ENCODE measurements at regions not wholly inside any gene's neighbourhood (a gene's known extent, or its start where the extent isn't known, plus 50 kb on each side); places are given as distances from the start of the nearest gene placed in this dataset.

GRCh38 chr11:134887896-134888295 lies 475.9 kb upstream of the B3GAT1 start:
- Histone ChIP-seq H3K56ac (replicated peaks; ENCODE audit: insufficient read length, low read depth, low read length) (no peak overlapping the region), H2BK12ac (ENCODE audit: low read depth, low read length) (no peak overlapping the region), H3K23ac (ENCODE audit: insufficient read length) (no peak overlapping the region), H3K18ac (ENCODE audit: extremely low read depth, low read length) (no peak overlapping the region), H3K14ac (ENCODE audit: insufficient read length) (no peak overlapping the region), H2BK20ac (ENCODE audit: low read length) (no peak overlapping the region), H3K27me3 (replicated peaks in 1 of 4; ENCODE audit: control insufficient read depth in 3 of 4, extremely low read depth in 1 of 4, insufficient read depth in 3 of 4, low read length in 3 of 4) (no peaks in the 10 kb centered on the region), H3K79me2 (ENCODE audit: control insufficient read depth in 1 of 2, insufficient read depth in 2 of 2, low read length in 2 of 2) (no peaks in the 10 kb centered on the region), H2BK5ac (ENCODE audit: low read depth, low read length) (no peak overlapping the region), H4K5ac (ENCODE audit: insufficient read length, low read depth, low read length) (no peak overlapping the region), H3K9ac (replicated peaks in 1 of 4; ENCODE audit: extremely low read depth in 1 of 4, low read depth in 3 of 4, low read length in 3 of 4) (no peak overlapping the region), H3K79me1 (ENCODE audit: low read depth, low read length) (no peaks in the 10 kb centered on the region), H3K4me3 (ENCODE audit: extremely low read depth in 1 of 4, insufficient read depth in 2 of 4, low read depth in 3 of 4, low read length in 4 of 4) (no peak overlapping the region), H3K4ac (replicated peaks; ENCODE audit: insufficient read length, low read depth, low read length) (no peak overlapping the region), H2AFZ (ENCODE audit: low read length) (no peak overlapping the region), H3K36me3 (ENCODE audit: control insufficient read depth in 2 of 4, insufficient read depth in 4 of 4, low read length in 3 of 4) (no peaks in the 10 kb centered on the region), H4K20me1 (replicated peaks in 1 of 2; ENCODE audit: control insufficient read depth in 1 of 2, insufficient read depth in 2 of 2, low read length in 2 of 2) (no peaks in the 10 kb centered on the region), H2BK120ac (replicated peaks; ENCODE audit: low read depth, low read length) (no peak overlapping the region), H2BK15ac (ENCODE audit: low read length) (no peak overlapping the region), H4K91ac (replicated peaks; ENCODE audit: insufficient read length, low read length) (no peak overlapping the region), H3K4me2 (ENCODE audit: insufficient read depth in 1 of 2, low read depth in 2 of 2, low read length in 2 of 2) (no peak overlapping the region), H2AK5ac (ENCODE audit: low read depth, low read length) (no peak overlapping the region), H3K4me1 (replicated peaks in 1 of 4; ENCODE audit: control insufficient read depth in 3 of 4, insufficient read depth in 4 of 4, low read length in 3 of 4) (no peaks in the 10 kb centered on the region), H3K27ac (ENCODE audit: low read depth, low read length) (no peak overlapping the region), H3K9me3 (ENCODE audit: insufficient read depth in 2 of 2, low read depth in 1 of 2, low read length in 1 of 2) (peaks cover 0 to 2% of the 10 kb centered on the region in 2 experiments; a peak in 1 of 4 replicates), H3K23me2 (ENCODE audit: low read depth, low read length) (no peaks in the 10 kb centered on the region), H4K8ac (ENCODE audit: extremely low read depth, insufficient read depth, low read length) (no peak overlapping the region)
- FAIRE-seq (no peak), DNase-seq (ENCODE audit: low read depth in 1 of 2, low spot score in 2 of 2) (peak in 1 of 2 experiments; percentile 6)
- WGBS, 2 experiments (ENCODE audit: extremely low coverage in 1 of 2, insufficient coverage in 1 of 2, insufficient read length in 1 of 2, insufficient replicate concordance in 2 of 2, low coverage in 1 of 2, low lambda C conversion rate in 2 of 2, missing lambda C conversion rate in 1 of 2), result 83% methylated on average over 4 of the region's 4 CpGs; no CpG with 5 or more reads in 1 of the 2 experiments
- ChIA-PET POLR2A (ENCODE audit: partially characterized antibody) (no interaction called here), CTCF (ENCODE audit: partially characterized antibody) (interaction anchor here (1.0 kb wide), 1 partner anchor 10 kb away, joined by 3 read pairs; no protein-coding TSS in a partner anchor)
- no peak for TF ChIP-seq SUZ12 (IDR thresholded peaks at IDR 0.05; ENCODE audit: low read length)
- no peak for TF ChIP-seq RFX5 (IDR thresholded peaks at IDR 0.05; ENCODE audit: borderline replicate concordance, low read depth, low read length)
- no peak for TF ChIP-seq CEBPB (IDR thresholded peaks at IDR 0.05; ENCODE audit: low read depth, low read length)
- no peak for TF ChIP-seq JUN (IDR thresholded peaks at IDR 0.05; ENCODE audit: low read depth, low read length)
- TF ChIP-seq EZH2 (IDR thresholded peaks at IDR 0.05; ENCODE audit: low read depth, low read length, severe bottlenecking), result no peak
- no peak for TF ChIP-seq JUND (IDR thresholded peaks at IDR 0.05; ENCODE audit: low read length)
- TF ChIP-seq SIN3A (conservative IDR thresholded peaks at IDR 0.05 in 1 of 2, IDR thresholded peaks at IDR 0.05 in 1 of 2; ENCODE audit: low read depth in 1 of 2, low read length in 2 of 2), result no peak
- TF ChIP-seq KDM5A (IDR thresholded peaks at IDR 0.05; ENCODE audit: low read length), result no peak
